Esophagus (tissue), 2 donors: ENCODE measurements at regions not wholly inside any gene's neighbourhood (a gene's known extent, or its start where the extent isn't known, plus 50 kb on each side); places are given as distances from the start of the nearest gene placed in this dataset.

Source experiments
- H3K27ac ChIP-seq, 2 donors: one replicate each; pipeline ENCODE4 v1.5.1; 2013; ENCODE audit warnings: low read depth in 2 of 2, mild to moderate bottlenecking in 2 of 2, inconsistent platforms in 1 of 2, low read length in 1 of 2, moderate library complexity in 1 of 2
- H3K27me3 ChIP-seq, 2 donors: one replicate each; pipeline ENCODE4 v1.6.1; 2013; ENCODE audit warnings: low read length in 2 of 2, control low read depth in 1 of 2, mild to moderate bottlenecking in 1 of 2; ENCODE audit not compliant: insufficient read depth in 2 of 2, control insufficient read depth in 1 of 2
- H3K36me3 ChIP-seq, 2 donors: one replicate each; pipeline ENCODE4 v1.6.1; 2013; ENCODE audit warnings: low read length in 1 of 2; ENCODE audit not compliant: control insufficient read depth in 2 of 2, insufficient read depth in 2 of 2
- H3K4me1 ChIP-seq, 2 donors: one replicate each; pipeline ENCODE4 v1.6.1; 2013; ENCODE audit warnings: low read length in 1 of 2; ENCODE audit not compliant: control insufficient read depth in 2 of 2, insufficient read depth in 2 of 2
- H3K4me3 ChIP-seq, 2 donors: one replicate each; pipeline ENCODE4 v1.5.1; 2013; ENCODE audit warnings: low read length in 2 of 2, mild to moderate bottlenecking in 2 of 2, low read depth in 1 of 2, moderate library complexity in 1 of 2
- H3K9me3 ChIP-seq, 2 donors: one replicate each; pipeline ENCODE4 v1.6.1; 2013; ENCODE audit warnings: mild to moderate bottlenecking in 2 of 2, low read depth in 1 of 2, low read length in 1 of 2, moderate library complexity in 1 of 2; ENCODE audit not compliant: control insufficient read depth in 2 of 2, insufficient read depth in 1 of 2
- WGBS, 2 donors: extraction: QIAGEN DNeasy Blood & Tissue Kit; methylation state at CpG; one replicate each; pipeline ENCODE4 v1.1.7; 2013; 5-methylcytosine and 5-hydroxymethylcytosine counted together
- donor health status: healthy with polysubstance abuse.
- donor health status: Bipolar disorder and iron deficiency.

GRCh38 chr9:6133346-6134063 is 82.1 kb upstream of the IL33 start:
- H3K4me3 ChIP-seq = no peak overlapping the region
- H3K27ac ChIP-seq = no peak overlapping the region
- peaks cover 0 to 2% of the 10 kb centered on the region in 2 donors for H3K4me1 ChIP-seq
- 78% methylated on average over 5 of the region's 5 CpGs for WGBS, 2 donors
- H3K27me3 ChIP-seq = no peaks in the 10 kb centered on the region
- no peaks in the 10 kb centered on the region for H3K9me3 ChIP-seq
- no peaks in the 10 kb centered on the region for H3K36me3 ChIP-seq

- no peaks in the 10 kb centered on the region for H3K36me3 ChIP-seq
- H3K4me1 ChIP-seq = peaks cover 0 to 2% of the 10 kb centered on the region in 2 donors
- H3K4me3 ChIP-seq = no peak overlapping the region
- WGBS, 2 donors = 80 to 85% methylated on average over 4 of the region's 4 CpGs
- H3K27ac ChIP-seq = no peak overlapping the region
- H3K9me3 ChIP-seq = no peaks in the 10 kb centered on the region
- H3K27me3 ChIP-seq = no peaks in the 10 kb centered on the region
Observed at GRCh38 chr9:6132650-6133049, 83.0 kb upstream of the IL33 start.

- no peaks in the 10 kb centered on the region for H3K36me3 ChIP-seq
- no peaks in the 10 kb centered on the region for H3K9me3 ChIP-seq
- no peaks in the 10 kb centered on the region for H3K27me3 ChIP-seq
- H3K4me1 ChIP-seq = no peaks in the 10 kb centered on the region
- WGBS, 2 donors = 90 to 94% methylated on average over 2 of the region's 2 CpGs
- no peak overlapping the region for H3K27ac ChIP-seq
- no peak overlapping the region for H3K4me3 ChIP-seq
Observed at GRCh38 chr9:6128030-6128429, 87.6 kb upstream of the IL33 start.

GRCh38 chr9:6126377-6126776 is 89.2 kb upstream of the IL33 start:
- H3K27me3 ChIP-seq = no peaks in the 10 kb centered on the region
- WGBS, 2 donors = 92 to 94% methylated on average over 3 of the region's 3 CpGs

GRCh38 chr9:6123416-6123815 is 92.2 kb upstream of the IL33 start:
- H3K4me1 ChIP-seq = no peaks in the 10 kb centered on the region
- H3K27ac ChIP-seq = no peak overlapping the region
- no peak overlapping the region for H3K4me3 ChIP-seq
- H3K9me3 ChIP-seq = no peaks in the 10 kb centered on the region
- H3K27me3 ChIP-seq = no peaks in the 10 kb centered on the region
- H3K36me3 ChIP-seq = no peaks in the 10 kb centered on the region
- WGBS, 2 donors = 51 to 61% methylated on average over 3 of the region's 3 CpGs

More at GRCh38 chr9:6126377-6126776, 89.2 kb upstream of the IL33 start:
- H3K27ac ChIP-seq = no peak overlapping the region
- H3K4me1 ChIP-seq = no peaks in the 10 kb centered on the region
- H3K9me3 ChIP-seq = no peaks in the 10 kb centered on the region
- H3K36me3 ChIP-seq = no peaks in the 10 kb centered on the region
- no peak overlapping the region for H3K4me3 ChIP-seq

GRCh38 chr9:6121707-6122106 is 93.9 kb upstream of the IL33 start:
- Histone ChIP-seq H3K27me3 (no peaks in the 10 kb centered on the region), H3K4me3 (no peak overlapping the region), H3K27ac (no peak overlapping the region), H3K9me3 (no peaks in the 10 kb centered on the region), H3K4me1 (no peaks in the 10 kb centered on the region), H3K36me3 (no peaks in the 10 kb centered on the region)
- 84 to 86% methylated on average over 1 of the region's 1 CpG for WGBS, 2 donors

GRCh38 chr9:6114424-6114823 is 99.0 kb upstream of the RANBP6 start:
- Histone ChIP-seq H3K36me3 (no peaks in the 10 kb centered on the region), H3K9me3 (no peaks in the 10 kb centered on the region), H3K4me3 (no peak overlapping the region), H3K4me1 (no peaks in the 10 kb centered on the region), H3K27me3 (no peaks in the 10 kb centered on the region), H3K27ac (no peak overlapping the region)
- 90 to 95% methylated on average over 6 of the region's 6 CpGs for WGBS, 2 donors

GRCh38 chr9:6113819-6114218 is 98.4 kb upstream of the RANBP6 start:
- WGBS, 2 donors = 61 to 77% methylated on average over 6 of the region's 6 CpGs
- no peaks in the 10 kb centered on the region for H3K4me1 ChIP-seq
- no peaks in the 10 kb centered on the region for H3K27me3 ChIP-seq
- H3K4me3 ChIP-seq = no peak overlapping the region
- H3K36me3 ChIP-seq = no peaks in the 10 kb centered on the region
- H3K27ac ChIP-seq = no peak overlapping the region
- H3K9me3 ChIP-seq = no peaks in the 10 kb centered on the region

- Histone ChIP-seq H3K36me3 (no peaks in the 10 kb centered on the region), H3K4me3 (no peak overlapping the region), H3K27ac (no peak overlapping the region), H3K4me1 (no peaks in the 10 kb centered on the region), H3K9me3 (no peaks in the 10 kb centered on the region), H3K27me3 (no peaks in the 10 kb centered on the region)
- 87 to 89% methylated on average over 5 of the region's 5 CpGs for WGBS, 2 donors
Observed at GRCh38 chr9:6113312-6113711, 97.9 kb upstream of the RANBP6 start.

GRCh38 chr9:6109986-6110385 is 94.6 kb upstream of the RANBP6 start:
- Histone ChIP-seq H3K4me3 (no peak overlapping the region), H3K27me3 (no peaks in the 10 kb centered on the region), H3K9me3 (no peaks in the 10 kb centered on the region), H3K27ac (no peak overlapping the region), H3K4me1 (no peaks in the 10 kb centered on the region), H3K36me3 (no peaks in the 10 kb centered on the region)
- 78 to 79% methylated on average over 2 of the region's 2 CpGs for WGBS, 2 donors
